ENCODE measurements at regions not wholly inside any gene's neighbourhood (a gene's known extent, or its start where the extent isn't known, plus 50 kb on each side); places are given as distances from the start of the nearest gene placed in this dataset.
A peak's percentile ranks its signal among the peaks of the same experiment; 100 is the strongest.
"Not testable (repeated sequence)": the region's sequence is repeated elsewhere in the genome, so short reads cannot be mapped to it uniquely, and the experiment has no call there.

DNA sequence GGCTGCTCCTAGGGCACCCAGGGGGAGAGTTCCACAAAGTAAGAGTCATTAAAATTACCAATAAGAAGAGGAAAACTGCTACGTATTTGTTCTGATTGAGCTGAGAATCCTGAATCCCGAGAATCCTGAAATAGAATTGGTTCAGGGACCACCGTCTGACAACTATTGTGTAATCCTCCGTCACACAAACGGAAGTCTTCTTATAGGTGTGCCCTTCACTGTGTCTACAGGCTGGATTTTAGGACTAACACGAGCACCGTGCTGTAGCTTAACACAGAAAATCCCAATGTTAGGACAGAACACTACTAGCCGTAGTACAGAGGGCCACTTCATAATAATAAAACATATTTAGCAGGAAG, 50.6 kb upstream of the RNF182 start:
- peaks cover 9% of the 10 kb centered on the region for H3K4me1 ChIP-seq (ENCODE audit: control insufficient read depth, low read depth, low read length)
- H3K9ac ChIP-seq (ENCODE audit: low read length) = peak overlapping the region; percentile 32
- H3K27ac ChIP-seq (ENCODE audit: low read length) = no peak overlapping the region
- no peaks in the 10 kb centered on the region for H3K36me3 ChIP-seq (ENCODE audit: control insufficient read depth, low read depth, low read length)
- no peaks in the 10 kb centered on the region for H3K9me3 ChIP-seq (ENCODE audit: control insufficient read depth, low read depth, low read length)
- H3K27me3 ChIP-seq (ENCODE audit: control insufficient read depth, insufficient read depth, low read length) = peaks cover 22% of the 10 kb centered on the region
- H3K4me3 ChIP-seq (ENCODE audit: low read length) = peak overlapping the region; percentile 42

DNA sequence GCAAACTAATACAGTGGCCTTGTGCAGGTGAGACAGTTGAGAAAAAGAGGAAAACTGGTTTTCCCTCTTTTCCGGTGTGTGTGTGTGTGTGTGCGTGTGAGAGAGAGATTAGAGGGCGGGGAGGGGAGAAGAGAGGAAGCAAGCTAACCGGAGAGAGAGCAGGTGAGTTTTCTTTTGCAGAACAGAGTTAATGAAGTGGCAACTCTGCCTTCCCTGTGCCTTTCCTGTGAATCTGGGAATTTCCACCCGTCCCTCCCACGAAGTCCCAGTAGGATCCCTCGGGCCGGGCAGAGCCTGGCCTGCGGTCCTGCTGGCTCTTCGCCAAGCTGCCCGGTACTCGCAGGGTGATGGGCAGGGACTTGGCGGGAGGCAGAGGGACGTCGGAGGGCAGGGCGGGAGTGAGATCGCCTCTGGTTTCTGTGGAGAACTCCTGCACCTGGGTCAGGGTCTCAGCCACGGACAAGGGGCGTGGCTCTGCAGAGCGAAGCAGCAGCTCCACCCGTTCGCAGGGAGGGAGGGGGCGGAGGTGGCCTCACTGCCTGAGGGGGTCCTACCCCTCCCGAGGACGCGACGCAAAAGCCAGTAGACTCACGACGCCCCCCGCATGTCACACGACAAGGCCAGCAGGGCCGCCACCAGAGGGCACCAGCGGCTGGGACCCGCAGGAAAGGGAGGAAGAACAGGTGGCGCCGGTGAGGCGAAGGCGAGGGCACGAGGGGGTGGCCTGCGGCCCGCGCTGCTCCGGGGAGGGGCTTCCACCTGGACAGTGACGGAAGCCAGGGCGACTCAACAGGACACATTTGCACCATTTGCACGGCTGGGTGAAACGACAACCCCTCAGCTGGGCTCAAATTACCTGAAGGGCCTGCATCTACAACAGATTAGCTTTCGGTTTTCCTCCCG, 51.2 kb upstream of the RNF182 start:
- Histone ChIP-seq H3K27me3 (ENCODE audit: control insufficient read depth, insufficient read depth, low read length) (peaks cover 22% of the 10 kb centered on the region), H3K9ac (ENCODE audit: low read length) (peak overlapping the region; percentile 32), H3K36me3 (ENCODE audit: control insufficient read depth, low read depth, low read length) (no peaks in the 10 kb centered on the region), H3K4me3 (ENCODE audit: low read length) (peak overlapping the region; percentile 42), H3K9me3 (ENCODE audit: control insufficient read depth, low read depth, low read length) (no peaks in the 10 kb centered on the region), H3K27ac (ENCODE audit: low read length) (no peak overlapping the region), H3K4me1 (ENCODE audit: control insufficient read depth, low read depth, low read length) (peaks cover 9% of the 10 kb centered on the region)

DNA sequence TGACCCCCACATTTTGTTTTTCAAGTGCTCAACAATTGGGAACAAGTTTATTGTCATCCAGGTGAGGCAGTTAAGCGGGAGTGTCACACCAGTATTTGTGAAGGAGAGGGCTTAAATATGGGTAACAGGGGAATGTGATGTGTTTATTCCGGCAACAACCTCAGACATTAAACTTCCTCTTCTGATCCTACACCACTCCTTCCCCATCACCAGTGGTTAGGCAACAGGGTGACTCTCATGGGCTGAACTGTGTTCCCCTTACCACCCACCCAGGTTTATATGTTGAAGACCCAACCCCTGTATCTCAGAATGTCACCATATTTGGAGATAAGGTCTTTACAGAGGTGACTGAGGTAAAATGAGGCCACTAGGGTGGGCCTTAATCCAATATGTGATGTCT, 52.1 kb upstream of the RNF182 start:
- Histone ChIP-seq H3K27ac (ENCODE audit: low read length) (no peak overlapping the region), H3K27me3 (ENCODE audit: control insufficient read depth, insufficient read depth, low read length) (peaks cover 22% of the 10 kb centered on the region)

DNA sequence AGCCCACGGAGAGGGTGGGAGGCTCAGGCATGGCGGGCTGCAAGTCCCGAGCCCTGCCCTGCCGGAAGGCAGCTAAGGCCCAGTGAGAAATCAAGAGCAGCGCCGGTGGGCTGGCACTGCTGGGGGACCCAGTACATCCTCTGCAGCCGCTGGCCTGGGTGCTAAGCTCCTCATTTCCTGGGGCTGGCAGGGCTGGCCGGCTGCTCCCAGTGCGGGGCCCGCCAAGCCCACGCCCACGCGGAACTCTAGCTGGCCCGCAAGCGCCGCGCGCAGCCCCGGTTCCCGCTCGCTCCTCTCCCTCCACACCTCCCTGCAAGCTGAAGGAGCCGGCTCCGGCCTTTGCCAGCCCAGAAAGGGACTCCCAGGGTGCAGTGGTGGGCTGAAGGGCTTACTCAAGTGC, 52.7 kb upstream of the RNF182 start:
- not testable (repeated sequence) for H3K4me3 ChIP-seq (ENCODE audit: low read length); H3K9me3 ChIP-seq (ENCODE audit: control insufficient read depth, low read depth, low read length); H3K27ac ChIP-seq (ENCODE audit: low read length); H3K36me3 ChIP-seq (ENCODE audit: control insufficient read depth, low read depth, low read length); H3K9ac ChIP-seq (ENCODE audit: low read length); H3K4me1 ChIP-seq (ENCODE audit: control insufficient read depth, low read depth, low read length)
- H3K27me3 ChIP-seq (ENCODE audit: control insufficient read depth, insufficient read depth, low read length) = peaks cover 22% of the 10 kb centered on the region

More for the DNA sequence above, 52.1 kb upstream of the RNF182 start:
- Histone ChIP-seq H3K9me3 (ENCODE audit: control insufficient read depth, low read depth, low read length) (no peaks in the 10 kb centered on the region), H3K36me3 (ENCODE audit: control insufficient read depth, low read depth, low read length) (no peaks in the 10 kb centered on the region), H3K9ac (ENCODE audit: low read length) (no peak overlapping the region), H3K4me3 (ENCODE audit: low read length) (no peak overlapping the region), H3K4me1 (ENCODE audit: control insufficient read depth, low read depth, low read length) (peaks cover 9% of the 10 kb centered on the region)

DNA sequence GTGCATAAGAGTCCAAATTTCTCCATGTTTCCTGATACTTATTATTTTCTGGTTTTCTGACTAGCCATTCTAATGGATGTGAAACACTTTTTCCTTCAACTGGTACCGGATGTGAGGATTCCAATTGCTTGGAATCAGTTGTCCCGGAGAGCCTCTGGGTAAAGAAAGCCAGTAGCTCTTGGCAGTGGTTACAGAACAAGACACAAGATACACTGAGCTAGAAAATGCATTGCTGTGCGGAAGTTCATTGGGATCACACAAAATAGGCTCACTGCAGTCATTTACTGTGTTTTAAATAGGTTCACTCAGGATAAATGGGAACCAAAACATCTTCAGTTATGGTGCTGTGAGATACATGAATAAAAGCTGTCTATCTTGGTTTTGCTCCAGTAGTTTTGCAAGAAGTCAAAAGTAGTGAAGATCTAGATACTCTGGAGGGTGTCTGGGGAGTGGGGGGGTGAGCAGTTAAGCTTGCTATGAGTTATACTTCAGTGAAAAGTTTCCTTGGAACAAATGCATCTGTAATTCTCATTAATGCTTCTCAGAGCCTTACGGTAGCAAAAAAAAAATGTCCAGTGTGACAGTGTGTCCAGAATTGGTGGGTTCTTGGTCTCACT, 54.4 kb upstream of the RNF182 start:
- no peaks in the 10 kb centered on the region for H3K9me3 ChIP-seq (ENCODE audit: control insufficient read depth, low read depth, low read length)
- no peak overlapping the region for H3K9ac ChIP-seq (ENCODE audit: low read length)
- peaks cover 6% of the 10 kb centered on the region for H3K4me1 ChIP-seq (ENCODE audit: control insufficient read depth, low read depth, low read length)

DNA sequence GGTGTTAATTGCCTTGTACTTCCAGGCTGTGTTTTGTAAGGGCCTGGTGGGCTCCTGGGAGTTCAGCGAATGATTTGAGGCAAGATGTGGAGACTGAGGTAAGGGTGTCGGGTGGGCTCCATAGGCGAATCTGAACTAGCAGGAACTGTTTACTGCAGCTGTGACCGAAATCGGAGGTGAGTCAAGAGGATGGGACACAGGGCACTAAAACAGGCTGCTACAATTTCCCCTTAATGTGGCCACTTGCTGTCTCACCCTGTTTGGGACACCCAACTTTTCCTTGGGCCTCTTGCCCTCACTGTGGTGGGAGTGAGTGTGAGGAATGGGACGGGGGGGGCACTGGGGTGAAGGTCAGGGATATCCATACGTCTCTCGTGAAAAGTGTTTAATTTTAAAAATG, 53.9 kb upstream of the MCUR1 start:
- Histone ChIP-seq H3K4me1 (ENCODE audit: control insufficient read depth, low read depth, low read length) (no peaks in the 10 kb centered on the region), H3K9ac (ENCODE audit: low read length) (no peak overlapping the region), H3K27me3 (ENCODE audit: control insufficient read depth, insufficient read depth, low read length) (peaks cover 10% of the 10 kb centered on the region), H3K9me3 (ENCODE audit: control insufficient read depth, low read depth, low read length) (no peaks in the 10 kb centered on the region), H3K27ac (ENCODE audit: low read length) (no peak overlapping the region), H3K36me3 (ENCODE audit: control insufficient read depth, low read depth, low read length) (no peaks in the 10 kb centered on the region), H3K4me3 (ENCODE audit: low read length) (no peak overlapping the region)

More for the DNA sequence above, 54.4 kb upstream of the RNF182 start:
- Histone ChIP-seq H3K4me3 (ENCODE audit: low read length) (no peak overlapping the region), H3K36me3 (ENCODE audit: control insufficient read depth, low read depth, low read length) (no peaks in the 10 kb centered on the region), H3K27ac (ENCODE audit: low read length) (no peak overlapping the region), H3K27me3 (ENCODE audit: control insufficient read depth, insufficient read depth, low read length) (peaks cover 22% of the 10 kb centered on the region)

DNA sequence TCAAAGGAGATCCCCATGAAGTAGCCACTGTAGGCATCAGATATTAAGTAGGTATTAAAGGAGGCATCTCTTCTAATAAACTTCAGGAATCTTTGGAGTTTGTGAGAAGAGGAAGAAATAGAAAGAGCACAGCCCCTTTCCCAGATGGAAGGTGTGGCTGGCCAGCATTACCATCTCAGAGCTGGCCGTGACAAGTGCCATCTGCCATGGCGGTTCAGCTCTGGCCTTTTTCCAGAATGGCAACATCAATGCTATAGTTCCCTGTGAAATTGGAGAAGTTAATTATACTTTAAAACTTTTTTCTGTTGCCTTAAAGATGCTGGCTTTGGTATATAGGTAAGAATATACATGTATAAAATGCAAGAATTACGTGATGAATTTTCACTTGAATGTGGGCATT, 51.9 kb upstream of the MCUR1 start:
- no peak overlapping the region for H3K4me3 ChIP-seq (ENCODE audit: low read length)
- no peaks in the 10 kb centered on the region for H3K9me3 ChIP-seq (ENCODE audit: control insufficient read depth, low read depth, low read length)
- no peaks in the 10 kb centered on the region for H3K27me3 ChIP-seq (ENCODE audit: control insufficient read depth, insufficient read depth, low read length)
- H3K4me1 ChIP-seq (ENCODE audit: control insufficient read depth, low read depth, low read length) = no peaks in the 10 kb centered on the region
- H3K36me3 ChIP-seq (ENCODE audit: control insufficient read depth, low read depth, low read length) = no peaks in the 10 kb centered on the region
- H3K27ac ChIP-seq (ENCODE audit: low read length) = no peak overlapping the region
- no peak overlapping the region for H3K9ac ChIP-seq (ENCODE audit: low read length)

DNA sequence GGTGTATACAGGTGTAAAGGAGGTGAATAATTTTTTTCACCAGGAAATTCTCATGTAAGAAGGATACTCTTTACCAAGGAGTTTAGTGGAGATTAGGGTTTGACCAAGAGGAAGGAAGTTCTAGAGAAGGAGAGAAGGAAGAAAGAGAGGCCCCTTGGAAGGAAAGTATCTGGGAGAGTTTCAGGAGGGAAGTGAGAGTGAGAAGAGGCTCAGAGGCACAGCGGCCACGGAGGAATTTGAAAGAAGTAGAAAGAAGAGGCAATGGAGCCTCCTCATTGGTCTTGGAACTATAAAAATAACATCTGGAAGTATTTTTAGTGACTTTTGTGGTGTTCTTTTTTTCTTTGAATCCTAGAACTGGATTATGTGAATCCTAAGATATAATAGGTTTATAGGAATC, 50.8 kb upstream of the MCUR1 start:
- Histone ChIP-seq H3K9ac (ENCODE audit: low read length) (no peak overlapping the region), H3K4me3 (ENCODE audit: low read length) (no peak overlapping the region), H3K36me3 (ENCODE audit: control insufficient read depth, low read depth, low read length) (no peaks in the 10 kb centered on the region), H3K9me3 (ENCODE audit: control insufficient read depth, low read depth, low read length) (no peaks in the 10 kb centered on the region), H3K27me3 (ENCODE audit: control insufficient read depth, insufficient read depth, low read length) (no peaks in the 10 kb centered on the region), H3K4me1 (ENCODE audit: control insufficient read depth, low read depth, low read length) (no peaks in the 10 kb centered on the region), H3K27ac (ENCODE audit: low read length) (no peak overlapping the region)

DNA sequence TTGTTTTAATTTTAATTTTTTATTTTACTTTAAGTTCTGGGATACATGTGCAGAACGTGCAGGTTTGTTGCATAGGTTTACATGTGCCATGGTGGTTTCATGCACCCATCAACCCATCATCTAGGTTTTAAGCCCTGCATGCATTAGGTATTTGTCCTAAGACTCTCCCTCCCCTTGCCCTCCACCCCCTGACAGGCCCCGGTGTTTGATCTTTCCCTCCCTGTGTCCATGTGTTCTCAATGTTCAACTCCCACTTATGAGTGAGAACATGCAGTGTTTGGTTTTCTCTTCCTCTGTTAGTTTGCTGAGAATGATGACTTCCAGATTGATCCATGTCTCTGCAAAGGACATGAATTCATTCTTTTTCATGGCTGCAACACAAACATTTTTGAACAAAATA, 50.3 kb upstream of the MCUR1 start:
- not testable (repeated sequence) for H3K9ac ChIP-seq (ENCODE audit: low read length); H3K27me3 ChIP-seq (ENCODE audit: control insufficient read depth, insufficient read depth, low read length); H3K4me3 ChIP-seq (ENCODE audit: low read length); H3K27ac ChIP-seq (ENCODE audit: low read length); H3K36me3 ChIP-seq (ENCODE audit: control insufficient read depth, low read depth, low read length); H3K4me1 ChIP-seq (ENCODE audit: control insufficient read depth, low read depth, low read length); H3K9me3 ChIP-seq (ENCODE audit: control insufficient read depth, low read depth, low read length)

Data from iPS-18a (cell line).